Gastrocnemius medialis (tissue), 4 donors: ENCODE measurements at regions not wholly inside any gene's neighbourhood (a gene's known extent, or its start where the extent isn't known, plus 50 kb on each side); places are given as distances from the start of the nearest gene placed in this dataset.
"Not testable (repeated sequence)": the region's sequence is repeated elsewhere in the genome, so short reads cannot be mapped to it uniquely, and the experiment has no call there.

ENCODE experiments used
- POLR2A ChIP-seq, 2 donors: fragments of 450-650 bp; IDR thresholded peaks; one replicate each; pipeline ENCODE4 v1.6.1; 2017; ENCODE audit warnings: antibody characterized with exemption in 2 of 2, mild to moderate bottlenecking in 2 of 2, moderate library complexity in 2 of 2
- TF ChIP-seq, protein P1 (sequence below), 5 experiments: fragments of 450-650 bp in 3 of 5; fragments of 200-600 bp in 2 of 5; sonication (generic) in 2 of 5; IDR thresholded peaks in 4 of 5; conservative IDR thresholded peaks in 1 of 5; 1 replicate in 4 of 5; 2 replicates in 1 of 5; pipeline ENCODE4 v1.5.1; 2016 to 2019; ENCODE audit warnings: antibody characterized with exemption in 5 of 5, mild to moderate bottlenecking in 3 of 5, moderate library complexity in 3 of 5

- TF ChIP-seq, protein P1, sequence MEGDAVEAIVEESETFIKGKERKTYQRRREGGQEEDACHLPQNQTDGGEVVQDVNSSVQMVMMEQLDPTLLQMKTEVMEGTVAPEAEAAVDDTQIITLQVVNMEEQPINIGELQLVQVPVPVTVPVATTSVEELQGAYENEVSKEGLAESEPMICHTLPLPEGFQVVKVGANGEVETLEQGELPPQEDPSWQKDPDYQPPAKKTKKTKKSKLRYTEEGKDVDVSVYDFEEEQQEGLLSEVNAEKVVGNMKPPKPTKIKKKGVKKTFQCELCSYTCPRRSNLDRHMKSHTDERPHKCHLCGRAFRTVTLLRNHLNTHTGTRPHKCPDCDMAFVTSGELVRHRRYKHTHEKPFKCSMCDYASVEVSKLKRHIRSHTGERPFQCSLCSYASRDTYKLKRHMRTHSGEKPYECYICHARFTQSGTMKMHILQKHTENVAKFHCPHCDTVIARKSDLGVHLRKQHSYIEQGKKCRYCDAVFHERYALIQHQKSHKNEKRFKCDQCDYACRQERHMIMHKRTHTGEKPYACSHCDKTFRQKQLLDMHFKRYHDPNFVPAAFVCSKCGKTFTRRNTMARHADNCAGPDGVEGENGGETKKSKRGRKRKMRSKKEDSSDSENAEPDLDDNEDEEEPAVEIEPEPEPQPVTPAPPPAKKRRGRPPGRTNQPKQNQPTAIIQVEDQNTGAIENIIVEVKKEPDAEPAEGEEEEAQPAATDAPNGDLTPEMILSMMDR (IDR thresholded peaks at IDR 0.05 in 4 of 5, conservative IDR thresholded peaks at IDR 0.05 in 1 of 5): not testable (repeated sequence)
- not testable (repeated sequence) for TF ChIP-seq POLR2A (IDR thresholded peaks at IDR 0.05)
Measured at GRCh38 chr9:41653560-41654340, 464.6 kb upstream of the ZNG1F start.
